ENCODE measurements at regions not wholly inside any gene's neighbourhood (a gene's known extent, or its start where the extent isn't known, plus 50 kb on each side); places are given as distances from the start of the nearest gene placed in this dataset.

- TF ChIP-seq CTCF (IDR thresholded peaks at IDR 0.05) (no peak), POLR2A (IDR thresholded peaks at IDR 0.05) (no peak)
- Histone ChIP-seq H3K4me1 (no peaks in the 10 kb centered on the region), H3K27ac (no peak overlapping the region), H3K9me3 (no peaks in the 10 kb centered on the region), H3K4me3 (replicated peaks in 1 of 3) (no peak overlapping the region), H3K36me3 (no peaks in the 10 kb centered on the region), H3K27me3 (no peaks in the 10 kb centered on the region)
- no peak for DNase-seq
- intact Hi-C loops (cut with DNase I) = no loop called here
- 93 to 98% methylated on average over 2 of the region's 2 CpGs for WGBS, 2 donors
Observed at GRCh38 chr13:89755729-89756492, 1591.6 kb upstream of the MIR17HG start.

GRCh38 chr13:89763005-89763404, 1584.5 kb upstream of the MIR17HG start:
- Histone ChIP-seq H3K4me3 (replicated peaks in 1 of 3) (no peak overlapping the region), H3K27ac (no peak overlapping the region), H3K4me1 (no peaks in the 10 kb centered on the region), H3K36me3 (no peaks in the 10 kb centered on the region), H3K27me3 (no peaks in the 10 kb centered on the region), H3K9me3 (no peaks in the 10 kb centered on the region)
- no peak for TF ChIP-seq CTCF (IDR thresholded peaks at IDR 0.05)
- TF ChIP-seq POLR2A (IDR thresholded peaks at IDR 0.05) = no peak
- 86 to 88% methylated on average over 1 of the region's 1 CpG for WGBS, 2 donors
- intact Hi-C loops (cut with DNase I) = no loop called here
- DNase-seq = no peak

GRCh38 chr13:89783221-89783755, 1564.2 kb upstream of the MIR17HG start:
- H3K36me3 ChIP-seq = no peaks in the 10 kb centered on the region
- no peak for DNase-seq
- no peaks in the 10 kb centered on the region for H3K4me1 ChIP-seq
- no peaks in the 10 kb centered on the region for H3K27me3 ChIP-seq
- whole genome bisulfite sequencing, 2 donors = 92 to 93% methylated on average over 5 of the region's 5 CpGs
- intact Hi-C loops (cut with DNase I) = no loop called here
- no peaks in the 10 kb centered on the region for H3K9me3 ChIP-seq
- H3K4me3 ChIP-seq (replicated peaks in 1 of 3) = no peak overlapping the region
- H3K27ac ChIP-seq = no peak overlapping the region
- TF ChIP-seq CTCF (IDR thresholded peaks at IDR 0.05) (no peak), POLR2A (IDR thresholded peaks at IDR 0.05) (no peak)

- intact Hi-C loops (cut with DNase I) = no loop called here
- Histone ChIP-seq H3K36me3 (no peaks in the 10 kb centered on the region), H3K4me3 (replicated peaks in 1 of 3) (no peak overlapping the region), H3K4me1 (no peaks in the 10 kb centered on the region), H3K27ac (no peak overlapping the region), H3K9me3 (no peaks in the 10 kb centered on the region), H3K27me3 (no peaks in the 10 kb centered on the region)
- TF ChIP-seq CTCF (IDR thresholded peaks at IDR 0.05) (no peak), POLR2A (IDR thresholded peaks at IDR 0.05) (no peak)
- no peak for DNase-seq
- WGBS, 2 donors = 89 to 96% methylated on average over 12 of the region's 13 CpGs
Observed at GRCh38 chr13:89784161-89784809, 1563.2 kb upstream of the MIR17HG start.

- WGBS, 2 donors = 61 to 74% methylated on average over 1 of the region's 1 CpG
- no peak overlapping the region for H3K4me3 ChIP-seq (replicated peaks in 1 of 3)
- no peak overlapping the region for H3K27ac ChIP-seq
- no peaks in the 10 kb centered on the region for H3K27me3 ChIP-seq
- H3K4me1 ChIP-seq = no peaks in the 10 kb centered on the region
- no peaks in the 10 kb centered on the region for H3K9me3 ChIP-seq
- intact Hi-C loops (cut with DNase I) = no loop called here
- TF ChIP-seq POLR2A (IDR thresholded peaks at IDR 0.05) (no peak), CTCF (IDR thresholded peaks at IDR 0.05) (no peak)
- no peak for DNase-seq
- no peaks in the 10 kb centered on the region for H3K36me3 ChIP-seq
Observed at GRCh38 chr13:89786531-89786930, 1561.0 kb upstream of the MIR17HG start.

Measured in thyroid gland (tissue), 4 donors.